Neural crest cell (in vitro differentiated cells): ENCODE measurements at regions not wholly inside any gene's neighbourhood (a gene's known extent, or its start where the extent isn't known, plus 50 kb on each side); places are given as distances from the start of the nearest gene placed in this dataset.

Source experiments
- DNase-seq: peaks from one replicate; pipeline ENCODE4 v3.0.0; 2021; ENCODE audit warnings: low read depth, mixed read lengths, low spot score
- H3K27ac Mint-ChIP-seq: one replicate; pipeline ENCODE4 v1.8.0; 2021; ENCODE audit warnings: mild to moderate bottlenecking, mixed read lengths; ENCODE audit not compliant: unreplicated experiment
- H3K27me3 Mint-ChIP-seq: 2 replicates; pipeline ENCODE4 v1.8.0; 2021; ENCODE audit warnings: low read depth, mild to moderate bottlenecking, mixed read lengths
- H3K36me3 Mint-ChIP-seq: 2 replicates; pipeline ENCODE4 v1.8.0; 2021; ENCODE audit warnings: low read depth, mild to moderate bottlenecking, mixed read lengths
- H3K4me1 Mint-ChIP-seq: 2 replicates; pipeline ENCODE4 v1.8.0; 2021; ENCODE audit warnings: mixed read lengths
- H3K4me3 Mint-ChIP-seq: one replicate; pipeline ENCODE4 v1.8.0; 2021; ENCODE audit warnings: mild to moderate bottlenecking, mixed read lengths
- H3K9me3 Mint-ChIP-seq: 2 replicates; pipeline ENCODE4 v1.8.0; 2021; ENCODE audit warnings: mixed read lengths
- CTCF ChIP-seq: fragments of 200-600 bp; sonication (generic); conservative IDR thresholded peaks from 2 replicates; pipeline ENCODE4 v1.5.0; 2021; ENCODE audit warnings: antibody characterized with exemption, mild to moderate bottlenecking

GRCh38 chr2:81077396-81077795 is 772.8 kb upstream of the LRRTM1 start:
- Mint-ChIP-seq H3K4me1 (peaks cover 8% of the 10 kb centered on the region), H3K27ac (no peak overlapping the region), H3K9me3 (peaks cover 2% of the 10 kb centered on the region), H3K4me3 (no peak overlapping the region), H3K27me3 (no peaks in the 10 kb centered on the region), H3K36me3 (no peaks in the 10 kb centered on the region)
- no peak for TF ChIP-seq CTCF
- no peak for DNase-seq

- Mint-ChIP-seq H3K27ac (no peak overlapping the region), H3K27me3 (no peaks in the 10 kb centered on the region), H3K4me3 (no peak overlapping the region), H3K36me3 (no peaks in the 10 kb centered on the region), H3K9me3 (no peaks in the 10 kb centered on the region), H3K4me1 (peaks cover 8% of the 10 kb centered on the region)
- no peak for DNase-seq
- no peak for TF ChIP-seq CTCF
Measured at GRCh38 chr2:81073412-81073811, 768.9 kb upstream of the LRRTM1 start.

GRCh38 chr2:81068144-81068543 is 763.6 kb upstream of the LRRTM1 start:
- H3K36me3 Mint-ChIP-seq, result no peaks in the 10 kb centered on the region
- no peaks in the 10 kb centered on the region for H3K4me1 Mint-ChIP-seq
- H3K27me3 Mint-ChIP-seq, result no peaks in the 10 kb centered on the region
- no peak overlapping the region for H3K27ac Mint-ChIP-seq
- H3K4me3 Mint-ChIP-seq, result no peak overlapping the region
- no peak for DNase-seq
- H3K9me3 Mint-ChIP-seq, result peaks cover 9% of the 10 kb centered on the region
- no peak for TF ChIP-seq CTCF

GRCh38 chr2:81061016-81061415 is 756.5 kb upstream of the LRRTM1 start:
- H3K36me3 Mint-ChIP-seq, result no peaks in the 10 kb centered on the region
- no peak overlapping the region for H3K27ac Mint-ChIP-seq
- H3K27me3 Mint-ChIP-seq, result no peaks in the 10 kb centered on the region
- DNase-seq, result no peak
- no peaks in the 10 kb centered on the region for H3K4me1 Mint-ChIP-seq
- H3K4me3 Mint-ChIP-seq, result no peak overlapping the region
- TF ChIP-seq CTCF, result no peak
- peaks cover 18% of the 10 kb centered on the region for H3K9me3 Mint-ChIP-seq

GRCh38 chr2:81050580-81051095 is 746.1 kb upstream of the LRRTM1 start:
- DNase-seq, result no peak
- no peak overlapping the region for H3K4me3 Mint-ChIP-seq
- peaks cover 3% of the 10 kb centered on the region for H3K9me3 Mint-ChIP-seq
- H3K27me3 Mint-ChIP-seq, result no peaks in the 10 kb centered on the region
- no peaks in the 10 kb centered on the region for H3K4me1 Mint-ChIP-seq
- TF ChIP-seq CTCF, result no peak
- no peak overlapping the region for H3K27ac Mint-ChIP-seq
- no peaks in the 10 kb centered on the region for H3K36me3 Mint-ChIP-seq

GRCh38 chr2:81043681-81044080 is 739.1 kb upstream of the LRRTM1 start:
- Mint-ChIP-seq H3K27ac (no peak overlapping the region), H3K36me3 (no peaks in the 10 kb centered on the region), H3K9me3 (peaks cover 1% of the 10 kb centered on the region), H3K4me1 (no peaks in the 10 kb centered on the region), H3K4me3 (no peak overlapping the region), H3K27me3 (no peaks in the 10 kb centered on the region)
- DNase-seq, result no peak
- no peak for TF ChIP-seq CTCF
